NCI-H1092 (cell line): ENCODE measurements at regions not wholly inside any gene's neighbourhood (a gene's known extent, or its start where the extent isn't known, plus 50 kb on each side); places are given as distances from the start of the nearest gene placed in this dataset.
A peak's percentile ranks its signal among the peaks of the same experiment; 100 is the strongest.

Experiments used
- DNase-seq: peaks from one replicate; lab custom pipeline; 2025; lab: John Stamatoyannopoulos, UW

- no peak for DNase-seq
These were observed 50.5 kb upstream of the ZNF438 start for GRCh38 chr10:31081937-31082840.

GRCh38 chr10:31083765-31084184 lies 52.1 kb upstream of the ZNF438 start:
- peak; percentile 30 for DNase-seq

GRCh38 chr10:31087011-31087410 lies 55.3 kb upstream of the ZNF438 start:
- DNase-seq: no peak

DNA sequence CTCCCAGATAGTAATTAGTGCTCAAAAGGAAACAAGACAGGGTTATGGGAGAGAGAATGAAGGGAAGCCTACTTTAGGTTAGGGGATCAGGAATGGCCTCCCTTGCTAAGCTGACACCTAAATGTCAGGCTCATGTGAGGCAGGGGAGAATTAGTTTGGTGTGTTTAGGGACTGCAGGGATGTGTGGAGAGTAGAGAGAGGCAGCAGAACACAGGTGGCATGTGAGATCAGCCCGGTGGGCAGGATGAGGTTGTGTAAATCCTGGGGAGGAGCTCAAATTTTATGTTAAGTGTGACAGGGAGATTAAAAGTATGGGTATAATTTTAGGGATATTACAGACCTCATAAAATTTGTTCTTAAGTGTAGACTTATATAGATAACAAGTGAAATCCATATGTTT lies 56.2 kb upstream of the ZNF438 start:
- no peak for DNase-seq

DNA sequence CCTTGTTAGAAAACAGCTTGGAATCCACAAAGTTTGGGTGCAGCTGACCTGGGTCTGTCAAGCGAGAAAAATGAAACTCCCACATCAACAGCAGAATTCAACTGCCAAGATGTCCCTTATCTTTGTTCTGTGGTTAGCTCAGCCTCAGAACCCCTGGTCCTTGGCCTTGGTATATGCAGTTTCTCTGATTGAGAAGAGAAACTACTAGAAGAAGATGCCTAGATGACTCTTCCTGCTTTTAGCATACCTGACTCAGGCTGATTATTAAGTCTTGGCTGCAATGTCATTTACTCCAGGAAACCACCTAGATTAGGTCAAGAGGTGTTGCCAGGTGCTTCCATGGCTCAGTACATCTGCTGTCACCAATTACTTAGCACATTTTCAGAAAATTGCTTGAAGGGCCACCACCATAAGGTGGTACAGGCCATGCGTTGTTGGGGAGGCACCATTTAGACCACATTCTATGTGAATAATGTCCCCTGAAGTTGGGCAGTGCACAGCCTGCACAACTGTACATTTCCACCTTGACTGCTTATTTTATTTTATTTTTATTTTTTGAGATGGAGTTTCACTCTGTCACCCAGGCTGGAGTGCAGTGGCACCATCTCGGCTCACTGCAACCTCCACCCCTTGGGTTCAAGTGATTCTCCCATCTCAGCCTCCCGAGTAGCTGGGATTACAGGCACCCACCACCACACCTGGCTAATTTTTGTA lies 59.4 kb upstream of the ZNF438 start:
- no peak for DNase-seq

DNA sequence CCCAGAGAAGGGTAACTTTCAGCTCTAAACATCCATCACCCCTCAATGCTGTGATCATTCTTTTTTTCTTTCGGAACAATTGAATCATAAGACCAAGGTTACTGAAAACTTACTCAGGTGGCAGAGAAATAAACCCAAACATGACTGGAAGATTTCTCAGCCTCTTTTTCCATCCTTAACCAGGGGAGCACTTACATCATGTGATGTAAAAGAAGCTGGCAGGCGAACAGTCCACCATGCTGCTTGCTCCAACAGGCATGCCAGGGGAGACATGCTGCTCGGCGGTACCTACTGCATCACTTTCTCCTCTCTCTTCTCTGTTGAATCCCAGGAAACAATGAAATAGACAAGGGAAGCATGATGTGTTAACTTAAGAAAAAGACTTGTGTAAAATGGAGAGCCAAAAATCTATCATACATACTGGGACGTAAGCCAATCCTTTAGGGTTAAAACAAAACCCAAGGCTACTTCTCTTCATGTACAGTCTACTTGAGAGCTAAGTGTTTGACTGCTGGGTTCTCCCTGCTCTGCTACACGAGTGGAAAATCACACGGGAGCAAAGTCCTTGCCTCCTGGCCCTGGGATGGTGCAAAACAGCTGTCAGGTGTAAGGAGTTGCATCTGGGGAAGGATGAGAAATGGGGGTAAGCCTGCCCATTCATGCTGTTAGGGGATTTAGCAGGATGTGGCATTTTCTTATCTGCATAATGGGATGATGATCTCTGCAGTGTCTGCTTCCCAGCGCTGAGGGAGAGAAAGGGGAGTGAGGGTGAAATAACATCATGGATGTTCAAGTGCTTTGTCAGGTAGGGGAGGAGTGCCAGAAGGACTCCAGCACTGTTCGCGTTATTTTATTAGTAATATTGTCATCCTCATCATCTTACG lies 64.3 kb upstream of the ZNF438 start:
- DNase-seq: no peak

GRCh38 chr10:31098046-31098445 lies 66.4 kb upstream of the ZNF438 start:
- no peak for DNase-seq

DNA sequence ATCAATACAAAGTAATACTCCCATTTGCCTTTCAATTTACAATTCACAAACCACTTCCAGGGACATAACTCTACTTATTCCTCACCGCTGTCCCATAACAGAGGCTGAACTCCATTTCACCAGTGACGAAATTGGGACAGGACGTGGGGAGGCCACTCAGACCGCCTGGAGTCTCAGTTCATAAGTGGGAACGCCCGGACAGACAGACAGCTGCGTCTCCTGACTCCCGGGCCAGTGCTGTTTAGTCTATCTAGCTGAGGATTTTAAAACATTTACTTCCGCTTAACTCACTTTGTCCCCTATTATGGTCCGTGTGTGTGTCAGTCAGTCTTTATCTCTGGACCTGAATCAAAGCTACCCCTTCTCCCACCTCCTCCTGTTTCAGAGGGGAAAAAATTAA lies 67.4 kb upstream of the ZNF438 start:
- DNase-seq: no peak

- DNase-seq: no peak
These were observed 68.0 kb upstream of the ZNF438 start for GRCh38 chr10:31099664-31100063.

DNA sequence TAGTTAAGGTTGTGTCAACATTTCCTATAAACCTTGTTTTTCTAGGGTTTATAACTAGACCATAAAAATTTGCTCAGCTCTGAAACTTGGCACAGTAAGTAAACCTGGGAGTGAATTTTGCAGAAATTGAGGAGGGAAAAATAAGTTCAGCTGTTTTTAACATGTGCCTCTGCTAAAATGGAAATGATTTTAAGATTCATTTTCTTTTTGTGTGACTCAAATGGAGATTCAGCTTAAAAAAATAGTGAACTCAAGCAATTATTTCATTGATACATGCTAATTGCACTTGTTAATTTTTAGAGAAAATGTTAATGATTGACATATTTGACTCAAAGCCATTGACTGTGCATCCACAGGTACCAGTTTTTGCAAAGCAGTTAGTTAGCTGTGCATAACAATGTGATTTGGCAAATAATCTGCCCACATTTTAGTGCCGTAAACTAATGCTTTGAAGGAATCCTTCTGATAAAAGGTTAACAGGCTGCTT lies 68.5 kb upstream of the ZNF438 start:
- DNase-seq: no peak

DNA sequence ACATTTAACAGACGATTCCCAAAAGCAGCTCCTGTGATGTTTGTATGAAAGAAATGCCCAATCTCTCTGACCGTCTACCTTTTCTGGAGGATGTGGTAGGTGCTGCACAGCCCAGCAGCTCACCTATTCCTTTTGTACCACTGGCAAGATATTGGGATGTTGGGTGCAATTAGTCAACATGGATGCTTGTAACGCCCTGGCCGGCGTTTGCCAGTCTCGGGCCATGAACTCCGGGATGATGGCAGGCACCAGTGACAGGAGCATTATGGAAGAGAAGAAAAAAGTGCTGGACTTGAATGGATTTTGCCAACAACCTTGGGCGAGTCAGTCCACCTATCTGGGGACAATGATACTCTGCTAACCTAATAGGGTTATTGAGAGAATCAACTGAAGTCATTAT lies 69.0 kb upstream of the ZNF438 start:
- no peak for DNase-seq

GRCh38 chr10:31101123-31101522 lies 69.5 kb upstream of the ZNF438 start:
- no peak for DNase-seq

DNA sequence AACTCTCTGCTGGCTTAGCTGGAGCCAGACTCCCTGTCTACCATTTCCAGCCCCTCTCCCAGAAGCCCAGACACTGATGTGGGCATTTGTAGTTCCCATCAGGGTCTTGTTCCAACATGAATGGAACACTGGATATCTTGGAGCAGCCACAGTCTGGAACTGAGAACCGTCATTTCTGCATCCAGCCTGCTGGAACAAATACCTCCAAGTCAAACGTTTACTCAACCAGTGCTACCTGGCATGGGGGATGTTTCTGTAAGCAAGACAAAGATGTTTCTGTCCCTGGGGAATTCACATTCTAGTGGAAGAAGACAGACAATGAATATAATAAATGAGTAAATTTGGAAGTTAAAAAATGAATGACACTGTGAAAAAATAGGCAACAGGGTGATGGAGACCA lies 70.8 kb upstream of the ZNF438 start:
- no peak for DNase-seq

DNA sequence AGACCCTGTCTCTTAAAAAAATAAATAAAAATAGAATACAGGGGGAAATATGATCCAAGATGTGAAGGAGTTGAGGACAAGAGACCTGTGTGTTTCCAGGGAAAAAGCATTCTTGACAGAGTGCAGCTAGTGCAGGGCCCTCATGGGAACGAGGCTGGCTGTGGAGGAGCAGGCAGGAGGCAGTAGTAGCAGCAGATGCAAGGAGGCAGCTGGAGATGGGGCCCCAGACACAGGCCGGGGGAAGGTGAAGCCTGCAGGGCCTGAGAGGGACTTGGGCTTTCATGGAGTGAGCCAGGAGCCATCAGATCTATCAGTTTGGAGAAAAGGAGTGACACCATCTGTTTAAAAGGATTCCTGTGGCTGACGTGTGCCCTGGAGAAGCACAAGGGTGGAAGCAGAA lies 71.4 kb upstream of the ZNF438 start:
- no peak for DNase-seq

DNA sequence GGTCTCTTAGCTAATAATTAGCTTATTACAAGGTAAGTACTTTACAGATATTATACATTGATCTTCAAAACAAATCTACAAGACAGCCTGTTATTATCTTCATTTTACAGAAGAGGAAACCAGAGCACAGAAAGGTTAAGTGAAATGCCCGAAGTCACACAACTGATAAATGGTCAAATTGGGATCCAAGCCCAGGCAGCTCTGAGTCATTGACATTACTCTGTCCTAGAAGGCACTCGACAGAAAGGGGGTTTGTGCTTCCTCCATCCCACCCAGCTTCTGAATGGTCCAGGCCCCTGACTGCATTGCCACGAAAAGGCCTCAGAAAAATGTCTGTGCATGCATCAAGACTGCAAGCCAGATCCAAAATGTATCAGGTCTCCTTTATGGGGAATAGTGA lies 81.3 kb upstream of the ZNF438 start:
- no peak for DNase-seq

DNA sequence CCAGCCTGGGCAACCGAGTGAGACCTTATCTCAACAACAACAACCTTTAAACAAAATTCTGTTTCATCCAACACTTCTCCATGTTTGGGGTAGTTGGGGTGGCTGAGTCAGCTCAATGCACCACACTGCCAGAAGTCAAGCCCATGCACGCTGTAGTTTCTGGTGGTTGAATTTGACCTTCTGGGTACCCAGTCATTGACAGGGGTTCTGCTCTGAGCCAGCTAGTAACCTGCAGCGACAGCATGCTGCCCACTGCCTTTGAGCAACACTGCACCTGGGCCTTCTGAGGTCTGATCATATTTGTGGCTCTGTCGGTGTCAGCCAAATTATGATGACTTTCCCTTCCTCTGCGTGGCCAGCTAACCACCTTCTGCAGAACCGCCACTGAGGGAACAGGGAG lies 84.6 kb upstream of the ZNF438 start:
- DNase-seq: no peak

DNA sequence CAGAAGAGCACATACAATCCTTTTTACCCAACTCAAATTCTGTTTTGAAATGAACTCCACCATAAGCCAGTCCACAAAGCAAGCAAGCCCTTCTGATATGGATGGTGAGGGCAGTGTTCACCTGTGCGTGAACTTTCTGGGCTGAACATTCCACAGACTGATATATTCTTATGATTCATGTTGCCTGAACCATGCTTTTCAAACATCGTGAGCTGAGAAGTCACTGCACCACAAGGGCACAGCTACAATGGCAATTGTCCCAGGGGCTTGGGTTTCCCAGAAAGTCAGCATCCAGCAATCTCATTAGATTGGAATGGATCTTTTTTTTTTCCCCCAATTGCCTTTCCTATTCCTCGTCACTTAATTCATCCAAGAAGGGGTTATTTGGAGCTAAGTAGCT lies 86.9 kb upstream of the ZNF438 start:
- DNase-seq: no peak

DNA sequence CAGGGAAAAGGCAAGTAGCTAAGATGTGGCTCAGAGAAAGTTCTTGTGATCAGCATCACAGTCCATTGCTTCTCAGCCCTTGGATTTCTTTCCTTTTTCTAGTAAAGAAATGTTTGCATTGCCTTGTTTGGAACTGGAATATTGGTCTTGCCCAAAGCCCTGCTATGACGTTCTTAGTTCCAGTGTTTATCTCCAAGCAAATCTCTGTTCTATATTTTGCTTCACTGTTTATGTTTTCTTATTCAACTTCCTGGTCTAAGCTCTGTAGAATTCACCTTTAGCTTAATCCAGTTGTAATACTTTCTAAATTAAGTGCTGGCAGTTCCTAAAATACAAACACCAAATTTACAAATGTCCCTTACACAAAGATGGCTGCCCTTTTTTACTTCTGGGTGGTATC lies 88.7 kb upstream of the ZNF438 start:
- no peak for DNase-seq

GRCh38 chr10:31120961-31121685 lies 89.5 kb upstream of the ZNF438 start:
- DNase-seq: no peak

GRCh38 chr10:31121757-31122577 lies 90.3 kb upstream of the ZNF438 start:
- no peak for DNase-seq

- DNase-seq: no peak
These were observed 92.3 kb upstream of the ZNF438 start for GRCh38 chr10:31123946-31124345.
